Activated T-helper 1 cell treated with anti-CD3 and anti-CD28 coated beads, Interleukin-12 subunit alpha, Interleukin-12 subunit beta, Interleukin-2, Interleukin-4 antibody, amounts not matched to agents 30 ng/mL and 10 ng/mL and 1 ng/mL, durations not matched to agents 14 hours and 24 hours and 36 hours (primary cell): ENCODE measurements at regions not wholly inside any gene's neighbourhood (a gene's known extent, or its start where the extent isn't known, plus 50 kb on each side); places are given as distances from the start of the nearest gene placed in this dataset.
A peak's percentile ranks its signal among the peaks of the same experiment; 100 is the strongest.
"Not testable (repeated sequence)": the region's sequence is repeated elsewhere in the genome, so short reads cannot be mapped to it uniquely, and the experiment has no call there.

Experiments
- DNase-seq: peaks from one replicate; pipeline ENCODE4 v3.0.0; 2021; ENCODE audit warnings: low spot score
- H3K27ac Mint-ChIP-seq: one replicate; pipeline ENCODE4 v1.8.0; 2021; ENCODE audit warnings: mild to moderate bottlenecking, mixed read lengths
- H3K27me3 Mint-ChIP-seq: one replicate; pipeline ENCODE4 v1.8.0; 2022; ENCODE audit warnings: mild to moderate bottlenecking, moderate library complexity, mixed read lengths; ENCODE audit not compliant: insufficient read depth
- H3K36me3 Mint-ChIP-seq: one replicate; pipeline ENCODE4 v1.8.0; 2021; ENCODE audit warnings: low read depth, mixed read lengths
- H3K4me1 Mint-ChIP-seq: one replicate; pipeline ENCODE4 v1.8.0; 2021; ENCODE audit warnings: low read depth, mixed read lengths
- H3K4me3 Mint-ChIP-seq: one replicate; pipeline ENCODE4 v1.8.0; 2021; ENCODE audit warnings: mild to moderate bottlenecking, moderate library complexity, mixed read lengths
- H3K9me3 Mint-ChIP-seq: one replicate; pipeline ENCODE4 v1.8.0; 2021; ENCODE audit warnings: mixed read lengths
- intact Hi-C: fragments of 100-400 bp; cut with micrococcal nuclease; formaldehyde crosslinking; loops from one replicate; pipeline ENCODE4 v1.15.1; 2024

DNA sequence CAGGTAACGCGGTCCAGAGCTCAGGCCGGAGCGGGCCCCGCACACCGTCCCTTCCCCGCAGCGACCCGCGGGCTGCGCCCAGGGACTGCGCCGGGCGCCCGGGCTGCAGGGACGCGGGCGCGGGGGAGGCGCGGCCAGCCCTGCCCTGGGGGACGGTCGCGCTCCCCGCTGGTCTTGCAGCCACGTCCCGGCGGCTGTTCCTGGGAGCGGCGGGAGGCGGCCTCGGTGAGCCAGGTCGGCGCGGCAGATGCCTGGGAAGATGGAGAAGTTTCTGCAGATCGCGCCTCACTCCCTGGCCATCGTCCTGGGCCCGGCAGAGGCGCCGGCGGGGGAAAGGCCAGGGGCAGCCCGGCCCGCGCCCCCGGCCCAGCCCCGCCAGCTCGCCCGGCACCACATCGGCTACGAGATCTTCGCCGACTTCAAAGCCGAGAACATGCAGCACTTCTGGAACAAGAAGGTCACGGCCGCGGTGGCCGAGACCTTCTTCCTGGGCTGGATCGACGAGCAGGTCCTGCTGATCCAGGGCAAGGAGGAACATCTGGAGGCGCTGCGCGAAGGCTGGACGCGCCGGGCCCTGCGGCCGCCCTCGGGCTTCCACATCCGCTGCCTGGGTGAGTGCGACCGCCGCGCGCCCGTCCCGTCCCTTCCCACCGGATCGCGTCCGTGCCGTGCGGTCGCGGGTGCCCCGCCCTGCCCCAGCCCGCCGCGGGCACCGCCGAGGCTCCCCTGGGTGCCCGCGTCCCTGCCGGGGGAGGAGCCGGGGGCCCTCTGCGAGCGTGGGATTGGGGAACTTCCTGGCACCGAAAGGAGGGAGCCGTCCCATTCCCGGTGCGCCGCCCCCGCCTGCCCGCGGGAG, 107.4 kb upstream of the STOX2 start:
- DNase-seq, result no peak

DNA sequence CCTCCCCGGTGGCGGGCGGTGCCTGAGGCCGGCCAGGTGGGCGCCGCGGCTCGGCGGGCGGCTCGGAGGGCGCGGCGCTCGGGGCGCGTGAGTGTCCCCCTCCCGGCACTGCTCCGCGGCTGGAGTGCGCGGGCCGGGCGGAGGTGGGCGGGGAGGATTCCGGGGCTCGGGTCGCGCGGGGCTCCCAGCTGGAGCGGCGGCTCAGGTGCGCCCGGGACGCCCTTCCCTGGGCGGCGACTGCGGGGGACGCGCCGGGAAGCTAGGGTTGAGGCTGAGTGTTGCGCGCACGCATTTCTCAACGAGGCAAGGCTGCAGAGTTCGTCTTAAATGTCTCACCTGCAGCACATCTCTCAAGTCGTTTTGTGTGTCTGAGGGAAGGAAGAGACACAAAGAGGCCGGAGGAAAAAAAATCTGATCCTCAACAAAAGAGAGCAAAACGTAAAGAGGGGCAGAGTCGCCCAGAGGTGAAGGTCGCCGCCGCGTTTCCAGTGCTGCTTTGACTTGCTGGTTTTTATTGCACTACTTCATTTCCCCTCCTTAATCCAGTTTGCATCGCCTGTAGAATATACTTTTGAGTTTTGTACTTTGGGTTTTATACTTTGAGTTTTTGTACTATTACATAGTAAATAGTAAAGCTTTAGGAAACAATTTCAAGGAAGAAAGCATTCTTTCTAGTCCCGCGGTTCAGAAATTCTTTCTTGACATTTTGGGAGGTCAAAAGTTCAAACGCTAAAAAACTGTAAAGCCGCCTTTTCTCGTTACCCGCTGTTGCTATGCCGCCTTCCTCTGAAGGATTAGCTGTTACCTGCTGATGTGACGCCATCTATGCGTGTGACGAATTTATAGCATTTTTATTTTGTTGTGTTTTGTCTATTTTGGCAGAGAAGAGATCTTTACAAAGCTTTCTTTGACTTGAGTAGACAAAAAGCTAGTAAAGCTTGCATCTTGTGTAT, 106.5 kb upstream of the STOX2 start:
- intact Hi-C loops, result loop anchor here (5.0 kb wide), 2 partner anchors 76 to 1224 kb away; no protein-coding TSS in a partner anchor
- Mint-ChIP-seq H3K9me3 (peaks cover 5% of the 10 kb centered on the region), H3K36me3 (peaks cover 1% of the 10 kb centered on the region), H3K4me1 (peaks cover 12% of the 10 kb centered on the region), H3K27me3 (peaks cover 52% of the 10 kb centered on the region), H3K27ac (no peak overlapping the region), H3K4me3 (peak overlapping the region; percentile 73)
- DNase-seq, result no peak

More for the DNA sequence above, 107.4 kb upstream of the STOX2 start:
- peaks cover 12% of the 10 kb centered on the region for H3K4me1 Mint-ChIP-seq
- intact Hi-C loops, result loop anchor here (5.0 kb wide), 2 partner anchors 75 to 1225 kb away; no protein-coding TSS in a partner anchor
- peaks cover 52% of the 10 kb centered on the region for H3K27me3 Mint-ChIP-seq
- peaks cover 1% of the 10 kb centered on the region for H3K36me3 Mint-ChIP-seq
- H3K4me3 Mint-ChIP-seq, result no peak overlapping the region
- no peak overlapping the region for H3K27ac Mint-ChIP-seq
- peaks cover 14% of the 10 kb centered on the region for H3K9me3 Mint-ChIP-seq

DNA sequence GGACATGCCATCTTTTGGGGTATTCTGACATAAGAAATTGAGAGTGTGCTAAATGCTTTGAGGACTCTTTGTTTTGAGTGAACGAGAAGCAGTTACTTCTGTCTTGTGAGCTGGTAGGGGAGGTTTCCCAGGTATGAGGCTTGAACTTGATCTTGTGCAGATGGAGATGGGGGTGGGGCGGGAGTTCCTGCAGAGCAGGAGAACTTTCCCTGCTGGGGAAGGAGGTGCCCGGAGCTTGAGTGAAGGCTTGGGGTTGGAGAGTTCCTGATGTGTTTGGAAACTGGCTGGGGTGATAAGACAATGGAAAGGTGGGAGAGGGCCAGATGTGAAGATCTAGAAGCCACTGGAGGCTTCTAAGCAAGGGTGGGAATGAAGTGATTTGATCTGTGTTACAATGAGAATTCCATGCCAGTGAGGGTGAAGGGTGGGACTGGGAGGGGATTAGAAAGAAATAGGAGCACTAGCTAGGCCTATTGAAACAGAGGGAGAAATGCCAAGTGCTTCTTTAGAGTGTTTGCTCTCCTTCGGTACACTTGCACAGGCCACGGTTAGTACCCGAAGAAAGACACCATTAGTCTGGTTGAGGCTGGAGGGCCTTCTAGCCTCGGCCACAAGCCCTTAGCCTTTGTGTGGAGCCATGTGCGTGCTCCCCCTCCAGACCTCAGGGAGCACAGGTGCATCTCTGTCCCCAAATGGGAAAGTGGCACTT, 103.5 kb upstream of the STOX2 start:
- intact Hi-C loops, result no loop called here
- no peak overlapping the region for H3K4me3 Mint-ChIP-seq
- no peak overlapping the region for H3K27ac Mint-ChIP-seq
- H3K9me3 Mint-ChIP-seq, result no peaks in the 10 kb centered on the region
- H3K36me3 Mint-ChIP-seq, result peaks cover 1% of the 10 kb centered on the region
- peaks cover 11% of the 10 kb centered on the region for H3K4me1 Mint-ChIP-seq
- DNase-seq, result no peak
- H3K27me3 Mint-ChIP-seq, result peaks cover 45% of the 10 kb centered on the region

DNA sequence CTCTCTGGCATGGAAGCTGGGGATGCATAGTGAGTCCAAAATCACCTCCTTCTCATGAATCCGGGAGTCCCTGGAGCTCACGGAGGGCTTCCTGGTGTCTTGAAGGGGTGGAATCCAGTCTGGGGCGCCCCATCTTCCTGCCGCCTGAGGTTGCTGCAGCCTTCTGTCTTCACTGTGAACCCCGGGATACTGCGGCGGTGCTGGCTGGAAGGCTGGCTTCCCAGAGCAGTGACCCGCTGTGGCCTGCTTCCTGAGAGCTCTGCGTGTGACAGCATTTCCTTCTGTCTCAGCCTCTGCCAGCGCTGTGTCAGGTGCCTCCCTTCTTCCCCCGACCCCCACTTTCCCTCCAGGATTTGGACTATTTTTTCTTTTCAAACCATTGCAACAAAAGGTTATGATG, 98.8 kb upstream of the STOX2 start:
- no peak overlapping the region for H3K27ac Mint-ChIP-seq
- no peak overlapping the region for H3K4me3 Mint-ChIP-seq
- DNase-seq, result no peak
- no peaks in the 10 kb centered on the region for H3K4me1 Mint-ChIP-seq
- H3K36me3 Mint-ChIP-seq, result no peaks in the 10 kb centered on the region
- peaks cover 22% of the 10 kb centered on the region for H3K27me3 Mint-ChIP-seq
- intact Hi-C loops, result no loop called here
- H3K9me3 Mint-ChIP-seq, result no peaks in the 10 kb centered on the region

DNA sequence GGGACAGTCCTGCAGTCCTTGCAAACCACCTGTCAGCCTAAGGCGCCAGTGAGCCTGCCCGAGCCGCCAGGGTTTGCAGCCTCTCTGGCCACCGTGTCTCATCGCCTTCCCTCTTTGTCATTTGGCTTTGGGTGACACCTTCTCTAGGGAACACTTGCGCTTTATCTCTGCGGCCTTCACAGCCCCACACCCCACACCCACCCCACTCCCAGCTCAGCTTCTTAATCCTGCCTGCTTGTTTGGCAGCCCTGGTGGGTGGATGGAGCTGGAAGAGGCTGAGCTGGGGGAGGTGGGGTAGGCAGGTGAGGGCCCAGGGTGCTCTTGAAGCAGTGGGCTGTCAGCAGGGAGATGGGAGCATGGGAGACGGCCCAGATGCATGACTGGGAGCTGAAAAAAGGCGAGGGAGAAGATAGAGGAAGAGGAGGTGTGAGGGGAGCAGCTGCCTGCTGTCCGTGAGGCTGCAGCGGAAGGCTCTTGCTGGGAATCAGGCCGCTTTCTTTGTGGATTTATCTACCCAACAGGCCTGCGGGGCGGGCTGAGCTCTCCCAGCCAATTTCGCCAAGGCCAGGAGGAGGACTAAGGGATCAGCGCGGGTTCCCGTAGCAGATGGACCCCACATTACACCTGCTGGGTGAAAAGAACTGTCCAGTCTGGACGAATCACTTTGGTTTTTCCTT, 97.5 kb upstream of the STOX2 start:
- no peak for DNase-seq
- Mint-ChIP-seq H3K36me3 (no peaks in the 10 kb centered on the region), H3K9me3 (no peaks in the 10 kb centered on the region), H3K4me3 (no peak overlapping the region), H3K27me3 (peaks cover 14% of the 10 kb centered on the region), H3K27ac (no peak overlapping the region), H3K4me1 (no peaks in the 10 kb centered on the region)
- intact Hi-C loops, result no loop called here

DNA sequence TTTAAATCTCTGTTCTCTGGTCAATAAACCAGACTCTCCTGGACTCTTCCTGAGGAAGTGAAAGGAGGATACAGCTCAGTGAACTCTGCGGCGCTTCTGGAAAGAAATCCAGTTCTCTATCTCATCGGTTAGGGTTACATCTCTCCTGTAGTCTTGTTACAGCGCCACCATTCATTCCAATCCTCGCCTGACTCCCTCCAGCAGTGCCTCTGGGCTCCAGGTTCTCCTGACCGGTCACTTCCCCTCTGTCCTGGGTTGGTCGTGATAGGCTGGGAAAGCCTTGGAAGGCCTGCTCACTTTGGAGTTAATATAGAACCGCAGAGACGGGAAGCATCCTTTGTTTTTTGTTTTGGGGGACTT, 97.0 kb upstream of the STOX2 start:
- H3K4me3 Mint-ChIP-seq, result no peak overlapping the region
- no peaks in the 10 kb centered on the region for H3K4me1 Mint-ChIP-seq

DNA sequence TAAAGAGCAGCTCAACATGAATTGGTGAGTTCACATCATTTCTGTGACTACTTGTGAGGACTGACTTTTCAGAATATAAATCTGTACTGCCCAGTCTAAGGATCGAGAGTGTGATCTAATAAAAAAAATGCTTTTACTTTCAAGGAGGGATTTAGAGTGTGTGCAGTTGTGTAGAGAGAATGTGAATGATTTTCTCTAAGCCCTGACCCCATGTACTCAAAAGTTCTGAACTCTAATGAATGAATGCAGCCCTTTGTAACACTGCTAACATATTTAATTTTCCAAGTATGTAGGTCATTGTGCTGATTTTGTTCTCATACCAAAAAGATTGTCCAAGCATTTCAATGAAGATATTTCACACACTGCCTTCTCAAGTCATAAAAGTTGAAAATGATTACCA, 92.5 kb upstream of the STOX2 start:
- Mint-ChIP-seq H3K4me3 (no peak overlapping the region), H3K27ac (no peak overlapping the region), H3K36me3 (no peaks in the 10 kb centered on the region), H3K4me1 (no peaks in the 10 kb centered on the region), H3K27me3 (peaks cover 10% of the 10 kb centered on the region), H3K9me3 (no peaks in the 10 kb centered on the region)
- DNase-seq, result no peak
- intact Hi-C loops, result no loop called here

More for the DNA sequence above, 97.0 kb upstream of the STOX2 start:
- H3K36me3 Mint-ChIP-seq, result no peaks in the 10 kb centered on the region
- no peak for DNase-seq
- peaks cover 16% of the 10 kb centered on the region for H3K27me3 Mint-ChIP-seq
- intact Hi-C loops, result no loop called here
- no peaks in the 10 kb centered on the region for H3K9me3 Mint-ChIP-seq
- no peak overlapping the region for H3K27ac Mint-ChIP-seq

DNA sequence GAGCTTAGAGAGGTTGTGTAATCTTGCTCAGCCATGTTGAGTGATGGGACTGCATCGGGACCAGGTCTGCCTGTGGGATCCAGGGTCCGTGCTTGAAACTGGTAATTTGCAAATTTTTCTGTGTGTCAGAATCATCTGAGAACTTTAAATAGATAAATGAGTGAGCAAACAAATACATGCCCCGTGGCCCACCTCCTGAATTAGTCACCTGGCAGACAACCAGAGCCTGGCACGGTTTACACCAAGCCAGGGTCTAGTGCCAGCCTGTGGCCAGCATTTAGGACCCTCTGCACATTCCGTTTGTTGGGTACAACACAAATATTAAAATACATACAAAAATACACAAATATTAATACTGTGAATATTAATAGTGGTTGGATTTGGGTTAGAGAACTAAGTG, 90.6 kb upstream of the STOX2 start:
- no peak for DNase-seq
- no peak overlapping the region for H3K27ac Mint-ChIP-seq
- H3K9me3 Mint-ChIP-seq, result no peaks in the 10 kb centered on the region
- H3K4me1 Mint-ChIP-seq, result no peaks in the 10 kb centered on the region
- no peak overlapping the region for H3K4me3 Mint-ChIP-seq
- peaks cover 8% of the 10 kb centered on the region for H3K27me3 Mint-ChIP-seq
- H3K36me3 Mint-ChIP-seq, result no peaks in the 10 kb centered on the region
- intact Hi-C loops, result no loop called here

DNA sequence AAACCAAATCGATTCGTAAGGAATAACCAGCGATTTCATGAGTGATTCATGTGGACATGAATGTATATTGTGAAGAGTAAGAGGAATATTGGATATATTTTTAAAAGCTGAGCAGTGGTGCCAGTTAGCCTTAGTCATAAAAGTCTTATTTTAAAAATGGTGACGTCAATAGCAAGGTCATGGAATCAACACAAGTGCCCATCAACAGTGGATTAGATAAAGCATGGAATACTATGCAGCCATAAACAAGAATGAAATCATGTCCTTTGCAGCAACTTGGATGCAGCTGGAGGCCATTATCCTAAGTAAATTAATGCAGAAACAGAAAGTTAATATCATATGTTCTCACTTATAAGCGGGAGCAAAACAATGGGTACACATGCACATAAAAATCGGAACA, 89.0 kb upstream of the STOX2 start:
- H3K9me3 Mint-ChIP-seq, result no peaks in the 10 kb centered on the region
- peaks cover 2% of the 10 kb centered on the region for H3K27me3 Mint-ChIP-seq
- H3K4me3 Mint-ChIP-seq, result no peak overlapping the region
- intact Hi-C loops, result no loop called here
- H3K36me3 Mint-ChIP-seq, result no peaks in the 10 kb centered on the region
- no peak for DNase-seq
- no peak overlapping the region for H3K27ac Mint-ChIP-seq
- no peaks in the 10 kb centered on the region for H3K4me1 Mint-ChIP-seq

DNA sequence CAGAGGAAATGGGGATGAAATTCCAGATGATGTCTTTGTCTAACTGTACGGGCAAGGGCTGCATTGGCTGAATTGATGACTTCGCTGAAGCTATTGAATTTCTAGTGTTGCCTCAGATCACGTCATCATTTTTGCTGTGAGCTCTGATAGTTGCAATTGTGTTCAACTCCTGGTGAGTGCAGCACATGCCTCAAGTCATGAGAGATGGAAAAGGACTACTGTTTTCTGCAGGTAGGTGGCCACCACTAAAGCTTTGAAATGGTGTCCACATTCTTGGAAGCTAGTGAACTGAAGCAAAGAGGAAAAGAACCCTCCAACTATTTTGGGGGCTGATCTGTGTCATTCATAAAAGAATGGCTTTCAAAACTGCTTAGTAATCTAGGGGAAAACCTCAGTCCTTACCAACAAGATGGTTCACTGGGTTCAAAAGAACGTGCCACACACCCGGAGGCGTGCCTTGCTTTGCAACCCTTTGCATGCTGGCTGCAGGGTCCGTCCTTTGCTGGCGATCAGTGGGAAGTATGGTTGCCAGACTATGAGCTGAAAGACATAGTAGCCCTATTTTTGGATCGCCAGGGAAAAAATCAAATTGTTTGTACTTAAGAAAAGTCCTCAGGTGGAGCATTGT, 88.1 kb upstream of the STOX2 start:
- Mint-ChIP-seq H3K27ac (no peak overlapping the region), H3K9me3 (no peaks in the 10 kb centered on the region), H3K4me3 (no peak overlapping the region), H3K27me3 (peaks cover 2% of the 10 kb centered on the region), H3K4me1 (no peaks in the 10 kb centered on the region), H3K36me3 (no peaks in the 10 kb centered on the region)
- no peak for DNase-seq
- intact Hi-C loops, result no loop called here

DNA sequence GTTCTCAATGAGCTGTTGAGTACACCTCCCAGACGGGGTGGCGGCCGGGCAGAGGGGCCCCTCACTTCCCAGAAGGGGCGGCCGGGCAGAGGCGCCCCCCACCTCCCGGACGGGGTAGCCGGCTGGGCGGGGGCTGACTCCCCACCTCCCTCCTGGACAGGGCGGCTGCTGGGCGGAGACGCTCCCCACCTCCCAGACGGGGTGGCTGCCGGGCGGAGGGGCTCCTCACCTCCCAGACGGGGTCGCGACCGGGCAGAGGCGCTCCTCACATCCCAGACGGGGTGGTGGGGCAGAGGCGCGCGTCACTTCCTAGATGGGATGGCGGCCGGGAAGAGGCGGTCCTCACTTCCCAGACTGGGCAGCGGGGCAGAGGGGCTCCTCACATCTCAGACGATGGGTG, 86.5 kb upstream of the STOX2 start:
- H3K4me3 Mint-ChIP-seq, H3K9me3 Mint-ChIP-seq, intact Hi-C loops, H3K4me1 Mint-ChIP-seq, H3K36me3 Mint-ChIP-seq, DNase-seq, H3K27me3 Mint-ChIP-seq, H3K27ac Mint-ChIP-seq: not testable (repeated sequence)
